ENCODE measurements at regions not wholly inside any gene's neighbourhood (a gene's known extent, or its start where the extent isn't known, plus 50 kb on each side); places are given as distances from the start of the nearest gene placed in this dataset.

DNA sequence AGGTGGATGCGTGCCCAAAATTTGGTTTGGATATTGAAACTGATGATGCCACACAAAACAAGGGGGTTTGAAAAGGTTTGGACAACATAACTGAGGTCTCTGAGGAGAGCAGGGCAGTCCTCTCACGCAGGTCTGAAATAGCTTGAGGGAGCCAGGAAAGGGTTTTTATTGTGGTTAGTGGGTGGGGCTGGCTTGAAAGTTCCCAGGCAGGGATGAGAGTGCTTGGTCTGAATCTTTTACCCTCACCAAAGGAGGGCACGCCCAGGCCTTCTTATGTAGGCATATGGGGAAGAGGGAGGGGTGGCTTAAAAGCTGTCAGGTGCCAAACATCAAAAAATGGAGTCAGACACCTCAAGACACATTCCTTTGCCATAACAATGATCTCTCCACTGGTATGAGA, 493.1 kb upstream of the CCDC196 start:
- intact Hi-C loops (cut with DNase I) = no loop called here
- Histone ChIP-seq H3K4me1 (no peaks in the 10 kb centered on the region), H3K9me3 (no peaks in the 10 kb centered on the region), H3K4me3 (no peak overlapping the region), H3K36me3 (no peaks in the 10 kb centered on the region), H3K27ac (no peak overlapping the region), H3K27me3 (no peaks in the 10 kb centered on the region)
- TF ChIP-seq, protein P1, sequence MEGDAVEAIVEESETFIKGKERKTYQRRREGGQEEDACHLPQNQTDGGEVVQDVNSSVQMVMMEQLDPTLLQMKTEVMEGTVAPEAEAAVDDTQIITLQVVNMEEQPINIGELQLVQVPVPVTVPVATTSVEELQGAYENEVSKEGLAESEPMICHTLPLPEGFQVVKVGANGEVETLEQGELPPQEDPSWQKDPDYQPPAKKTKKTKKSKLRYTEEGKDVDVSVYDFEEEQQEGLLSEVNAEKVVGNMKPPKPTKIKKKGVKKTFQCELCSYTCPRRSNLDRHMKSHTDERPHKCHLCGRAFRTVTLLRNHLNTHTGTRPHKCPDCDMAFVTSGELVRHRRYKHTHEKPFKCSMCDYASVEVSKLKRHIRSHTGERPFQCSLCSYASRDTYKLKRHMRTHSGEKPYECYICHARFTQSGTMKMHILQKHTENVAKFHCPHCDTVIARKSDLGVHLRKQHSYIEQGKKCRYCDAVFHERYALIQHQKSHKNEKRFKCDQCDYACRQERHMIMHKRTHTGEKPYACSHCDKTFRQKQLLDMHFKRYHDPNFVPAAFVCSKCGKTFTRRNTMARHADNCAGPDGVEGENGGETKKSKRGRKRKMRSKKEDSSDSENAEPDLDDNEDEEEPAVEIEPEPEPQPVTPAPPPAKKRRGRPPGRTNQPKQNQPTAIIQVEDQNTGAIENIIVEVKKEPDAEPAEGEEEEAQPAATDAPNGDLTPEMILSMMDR (IDR thresholded peaks at IDR 0.05) = no peak
- no peak for DNase-seq (ENCODE audit: low spot score in 2 of 2)

DNA sequence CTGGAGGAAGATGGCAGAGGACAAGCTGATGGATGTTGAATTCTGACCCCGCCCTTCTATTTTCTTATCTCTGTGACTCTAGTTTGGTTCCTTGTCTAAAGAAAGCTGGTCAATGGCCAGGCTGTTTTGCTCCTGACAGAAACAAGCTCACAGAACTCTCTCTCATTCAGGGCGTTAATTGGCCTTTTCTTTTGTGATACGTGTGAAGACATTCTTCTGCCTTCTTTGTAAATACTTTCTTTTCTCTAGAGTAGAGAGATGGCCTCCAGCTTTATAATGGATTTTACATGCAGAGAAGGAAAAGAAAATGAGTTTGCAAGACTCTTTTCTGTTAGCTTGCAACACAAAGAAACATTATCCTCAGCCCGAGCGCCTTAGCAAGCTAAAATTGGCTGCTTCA, 492.2 kb upstream of the CCDC196 start:
- TF ChIP-seq, protein P1 (IDR thresholded peaks at IDR 0.05) = no peak
- H3K27ac ChIP-seq = no peak overlapping the region
- DNase-seq (ENCODE audit: low spot score in 2 of 2) = no peak
- intact Hi-C loops (cut with DNase I) = no loop called here
- no peaks in the 10 kb centered on the region for H3K9me3 ChIP-seq
- H3K4me3 ChIP-seq = no peak overlapping the region
- no peaks in the 10 kb centered on the region for H3K27me3 ChIP-seq
- no peaks in the 10 kb centered on the region for H3K4me1 ChIP-seq
- H3K36me3 ChIP-seq = no peaks in the 10 kb centered on the region

DNA sequence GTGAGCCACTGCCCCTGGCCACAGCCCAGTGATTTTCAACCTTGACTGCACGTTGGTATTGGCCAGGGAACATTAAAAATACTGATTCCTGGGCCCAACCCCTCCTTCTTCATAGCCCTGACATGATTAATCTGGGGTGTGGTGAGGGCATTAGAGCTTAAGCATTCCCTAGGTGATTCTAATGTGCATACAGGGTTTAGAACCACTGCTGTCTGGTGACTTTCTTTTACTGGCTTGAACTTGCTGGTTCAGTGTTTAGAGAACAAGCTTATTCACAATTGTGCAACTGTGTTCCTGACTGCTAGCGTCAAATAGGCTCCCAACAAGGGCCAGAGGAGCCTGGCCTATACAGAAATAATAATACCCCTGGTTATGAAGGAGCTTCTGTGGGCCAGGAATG, 488.8 kb upstream of the CCDC196 start:
- H3K27ac ChIP-seq = no peak overlapping the region
- H3K27me3 ChIP-seq = no peaks in the 10 kb centered on the region
- no peaks in the 10 kb centered on the region for H3K36me3 ChIP-seq
- TF ChIP-seq, protein P1 (IDR thresholded peaks at IDR 0.05) = no peak
- no peak overlapping the region for H3K4me3 ChIP-seq
- peaks cover 0 to 4% of the 10 kb centered on the region in 2 donors for H3K9me3 ChIP-seq
- DNase-seq (ENCODE audit: low spot score in 2 of 2) = no peak
- no peaks in the 10 kb centered on the region for H3K4me1 ChIP-seq
- intact Hi-C loops (cut with DNase I) = no loop called here

DNA sequence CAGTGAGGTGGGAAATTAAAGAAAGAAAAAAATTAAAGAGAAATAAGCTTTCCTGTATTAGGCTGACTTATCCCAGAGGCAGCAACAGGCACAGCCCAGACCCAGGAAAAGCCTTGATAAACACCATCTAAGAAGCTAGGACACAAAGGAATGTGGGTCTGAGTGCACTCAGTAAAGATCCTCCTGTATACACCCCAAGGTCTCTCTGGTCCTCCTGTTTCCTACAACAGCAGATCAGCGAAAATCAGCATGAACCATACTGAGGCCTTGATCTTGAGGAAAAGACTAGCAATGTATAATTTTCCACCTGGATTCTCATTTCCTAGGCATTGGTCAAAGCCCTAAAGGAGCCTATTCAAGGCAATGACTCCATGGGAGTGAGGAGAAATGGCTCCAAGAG, 486.3 kb upstream of the CCDC196 start:
- Histone ChIP-seq H3K27me3 (no peaks in the 10 kb centered on the region), H3K4me3 (no peak overlapping the region), H3K27ac (no peak overlapping the region), H3K36me3 (no peaks in the 10 kb centered on the region), H3K9me3 (peaks cover 0 to 4% of the 10 kb centered on the region in 2 donors), H3K4me1 (no peaks in the 10 kb centered on the region)
- TF ChIP-seq, protein P1 (IDR thresholded peaks at IDR 0.05) = no peak
- intact Hi-C loops (cut with DNase I) = no loop called here
- DNase-seq (ENCODE audit: low spot score in 2 of 2) = no peak

DNA sequence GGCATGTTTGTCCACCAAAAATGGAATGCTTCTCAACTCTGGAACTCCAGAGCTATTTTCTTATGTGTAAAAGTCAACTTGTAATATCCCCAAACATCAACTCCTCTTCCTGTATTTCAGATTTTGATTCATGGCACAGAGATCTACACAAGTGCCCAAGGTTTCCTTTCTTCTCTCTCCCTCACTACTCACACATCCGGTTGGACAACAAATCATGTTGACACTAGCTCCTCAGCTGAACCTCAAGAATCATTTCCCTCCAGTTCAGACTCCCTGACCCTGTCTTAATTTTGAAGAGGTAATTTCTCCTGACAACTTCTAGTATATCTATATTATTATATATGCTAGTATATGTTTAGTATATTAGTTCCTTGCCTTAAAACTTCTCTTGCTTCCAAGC, 485.4 kb upstream of the CCDC196 start:
- Histone ChIP-seq H3K27me3 (no peaks in the 10 kb centered on the region), H3K4me3 (no peak overlapping the region), H3K27ac (no peak overlapping the region), H3K9me3 (peaks cover 0 to 4% of the 10 kb centered on the region in 2 donors), H3K4me1 (no peaks in the 10 kb centered on the region), H3K36me3 (no peaks in the 10 kb centered on the region)
- TF ChIP-seq, protein P1 (IDR thresholded peaks at IDR 0.05) = no peak
- intact Hi-C loops (cut with DNase I) = no loop called here
- no peak for DNase-seq (ENCODE audit: low spot score in 2 of 2)

DNA sequence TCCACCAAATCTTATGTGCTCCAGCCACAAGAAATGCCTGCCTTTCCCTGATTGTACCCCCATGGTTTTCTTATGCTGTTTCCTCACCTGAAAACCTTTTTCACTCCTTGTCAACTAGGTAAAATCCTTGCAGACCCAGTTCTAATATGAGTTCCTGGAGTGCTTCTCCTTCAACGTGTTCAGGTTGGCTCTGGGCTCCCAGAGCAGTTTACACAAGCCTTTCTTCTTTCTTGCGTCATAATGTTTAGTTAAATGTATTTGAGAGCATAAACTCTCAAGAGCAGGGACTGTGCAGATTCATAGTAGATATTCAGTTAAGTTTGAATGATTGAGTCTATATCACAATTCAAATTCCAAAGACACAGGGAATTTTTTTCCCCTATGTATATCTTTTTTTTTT, 484.8 kb upstream of the CCDC196 start:
- no peaks in the 10 kb centered on the region for H3K36me3 ChIP-seq
- H3K27ac ChIP-seq = no peak overlapping the region
- H3K4me1 ChIP-seq = no peaks in the 10 kb centered on the region
- no peak overlapping the region for H3K4me3 ChIP-seq
- peaks cover 0 to 4% of the 10 kb centered on the region in 2 donors for H3K9me3 ChIP-seq
- TF ChIP-seq, protein P1 (IDR thresholded peaks at IDR 0.05) = no peak
- no peak for DNase-seq (ENCODE audit: low spot score in 2 of 2)
- intact Hi-C loops (cut with DNase I) = no loop called here
- H3K27me3 ChIP-seq = no peaks in the 10 kb centered on the region

Measured in ascending aorta (tissue), 2 donors.